HCT116 (cell line): ENCODE measurements at regions not wholly inside any gene's neighbourhood (a gene's known extent, or its start where the extent isn't known, plus 50 kb on each side); places are given as distances from the start of the nearest gene placed in this dataset.

ENCODE experiments used
- ATAC-seq: fragments of 200-7000 bp; cut with Tn5 transposase; 2 replicates; pipeline ENCODE4 v1.9.1; 2020; ENCODE audit warnings: mild to moderate bottlenecking, moderate library complexity
- BruUV-seq: library from RNA; stranded (reverse); fragments of 400-500 nt; replicated peaks from 2 replicates; lab custom pipeline; 2021; lab: Mats Ljungman, UMichigan
- CTCF ChIA-PET: fragments of 300-600 bp; sonication (Branson Sonifier 250); formaldehyde crosslinking; loops from one replicate; lab custom pipeline; 2021; ENCODE audit warnings: antibody characterized with exemption; lab: Charles Lee
- POLR2A ChIA-PET: fragments of 300-600, 350-600 bp; sonication (Branson Sonifier 250); formaldehyde crosslinking; loops from one replicate; lab custom pipeline; 2021; ENCODE audit warnings: antibody characterized with exemption; lab: Charles Lee
- RAD21 ChIA-PET, 2 experiments: fragments of 300-600 bp; sonication (Branson Sonifier 250); formaldehyde crosslinking; loops; one replicate each; lab custom pipeline; 2023; ENCODE audit warnings: low total read pairs in 2 of 2; ENCODE audit not compliant: uncharacterized antibody in 2 of 2, unreplicated experiment in 2 of 2, low non-redundant PET in 1 of 2; lab: Charles Lee
- DNase-seq: peaks from one replicate; pipeline ENCODE4 v3.0.0-alpha.2; 2010; ENCODE audit warnings: low read depth, low spot score
- H2AFZ ChIP-seq: fragments of 200-600 bp; shearing (Covaris generic), sonication (generic); 2 replicates; pipeline ENCODE4 v1.6.1; 2017; ENCODE audit warnings: low read depth, mixed run types, mixed read lengths, antibody characterized with exemption, low read length; ENCODE audit not compliant: poor library complexity, severe bottlenecking
- H3K27ac ChIP-seq: 2 replicates; pipeline ENCODE4 v1.5.1; 2012; ENCODE audit warnings: low read depth, low read length
- H3K27me3 ChIP-seq: fragments of 200-600 bp; sonication (generic); 2 replicates; pipeline ENCODE4 v1.6.1; 2016; ENCODE audit warnings: mixed run types, low read length, mixed read lengths; ENCODE audit not compliant: insufficient read depth
- H3K36me3 ChIP-seq, 2 experiments: fragments of 200-500 bp in 1 of 2; fragments of 200-600 bp in 1 of 2; sonication (Bioruptor generic) in 1 of 2; sonication (generic) in 1 of 2; 2 replicates each; pipeline versions ENCODE4 v1.5.1 to v1.6.1; 2014 to 2016; ENCODE audit warnings: low read length in 2 of 2, inconsistent platforms in 1 of 2, mixed read lengths in 1 of 2, mixed run types in 1 of 2; ENCODE audit not compliant: insufficient read depth in 2 of 2, control insufficient read depth in 1 of 2
- H3K4me1 ChIP-seq, 2 experiments: fragments of 200-600 bp in 1 of 2; sonication (generic) in 1 of 2; 2 replicates each; pipeline versions ENCODE4 v1.5.1 to v1.6.1; 2012 to 2017; ENCODE audit warnings: low read length in 2 of 2, inconsistent platforms in 1 of 2, mild to moderate bottlenecking in 1 of 2, mixed read lengths in 1 of 2, mixed run types in 1 of 2, moderate library complexity in 1 of 2; ENCODE audit not compliant: insufficient read depth in 2 of 2, control insufficient read depth in 1 of 2
- H3K4me2 ChIP-seq: fragments of 200-600 bp; sonication (generic); 2 replicates; pipeline ENCODE4 v1.6.1; 2017; ENCODE audit warnings: mixed run types, low read length, mixed read lengths
- H3K4me3 ChIP-seq, 2 experiments: fragments of 200-600 bp in 1 of 2; sonication (generic) in 1 of 2; replicated peaks in 1 of 2; 2 replicates each; pipeline ENCODE4 v1.5.1; 2011 to 2016; ENCODE audit warnings: low read length in 2 of 2, control low read depth in 1 of 2, low read depth in 1 of 2, mild to moderate bottlenecking in 1 of 2, mixed read lengths in 1 of 2, mixed run types in 1 of 2
- H3K79me2 ChIP-seq: fragments of 200-600 bp; sonication (generic); 2 replicates; pipeline ENCODE4 v1.6.1; 2017; ENCODE audit warnings: mild to moderate bottlenecking, mixed run types, low read length, moderate library complexity, mixed read lengths; ENCODE audit not compliant: insufficient read depth
- H3K9ac ChIP-seq: fragments of 200-600 bp; sonication (generic); 2 replicates; pipeline ENCODE4 v1.6.1; 2016; ENCODE audit warnings: low read length, mixed read lengths
- H3K9me2 ChIP-seq: fragments of 200-600 bp; sonication (generic), shearing (Covaris generic); 2 replicates; pipeline ENCODE4 v1.6.1; 2017; ENCODE audit warnings: mixed run types, mild to moderate bottlenecking, moderate library complexity; ENCODE audit not compliant: insufficient read depth
- H3K9me3 ChIP-seq, 2 experiments: fragments of 200-500 bp in 1 of 2; fragments of 200-600 bp in 1 of 2; sonication (Bioruptor generic) in 1 of 2; sonication (generic) in 1 of 2; 2 replicates each; pipeline ENCODE4 v1.6.1; 2014 to 2017; ENCODE audit warnings: low read length in 2 of 2, mixed read lengths in 2 of 2, inconsistent platforms in 1 of 2, low read depth in 1 of 2, mild to moderate bottlenecking in 1 of 2, mixed run types in 1 of 2, moderate library complexity in 1 of 2; ENCODE audit not compliant: control insufficient read depth in 1 of 2, insufficient read depth in 1 of 2
- H4K20me1 ChIP-seq: fragments of 200-600 bp; sonication (generic), shearing (Covaris generic); 2 replicates; pipeline ENCODE4 v1.6.1; 2017; ENCODE audit warnings: mixed run types, mild to moderate bottlenecking, moderate library complexity; ENCODE audit not compliant: insufficient read depth
- ATF3 ChIP-seq: IDR thresholded peaks from 2 replicates; pipeline ENCODE4 v1.6.1; 2012
- CBX3 ChIP-seq: IDR thresholded peaks from 2 replicates; pipeline ENCODE4 v1.6.1; 2012; ENCODE audit warnings: low read depth
- CEBPB ChIP-seq: IDR thresholded peaks from 2 replicates; pipeline ENCODE4 v1.6.1; 2012; ENCODE audit warnings: low read depth
- EGR1 ChIP-seq: IDR thresholded peaks from 2 replicates; pipeline ENCODE4 v1.6.1; 2012; ENCODE audit warnings: low read depth
- FOSL1 ChIP-seq: IDR thresholded peaks from 2 replicates; pipeline ENCODE4 v1.6.1; 2012; ENCODE audit warnings: low read depth
- MAX ChIP-seq: IDR thresholded peaks from 2 replicates; pipeline ENCODE4 v1.6.1; 2012
- POLR2A ChIP-seq: IDR thresholded peaks from 2 replicates; pipeline ENCODE4 v1.7.0; 2011; ENCODE audit warnings: borderline replicate concordance; ENCODE audit not compliant: insufficient read depth, insufficient read length; ENCODE audit errors: extremely low read depth
- SIN3A ChIP-seq: IDR thresholded peaks from 2 replicates; pipeline ENCODE4 v1.6.1; 2012; ENCODE audit warnings: low read depth
- ZFX ChIP-seq: fragments of 450-650 bp; IDR thresholded peaks from 2 replicates; pipeline ENCODE4 v1.6.1; 2017
- ZNF274 ChIP-seq: fragments of 200-500 bp; sonication (Bioruptor generic); IDR thresholded peaks from 2 replicates; pipeline ENCODE4 v1.6.1; 2014; ENCODE audit warnings: mild to moderate bottlenecking, low read depth, low read length, inconsistent platforms
- intact Hi-C: fragments of 100-400 bp; cut with micrococcal nuclease; formaldehyde crosslinking; loops from 2 replicates; pipeline ENCODE4 v1.10.0; 2022
- TF ChIP-seq, protein P1 (sequence below), 3 experiments: fragments of 200-600 bp in 1 of 3; sonication (generic) in 1 of 3; IDR thresholded peaks in 2 of 3; conservative IDR thresholded peaks in 1 of 3; 2 replicates each; pipeline ENCODE4 v1.5.1; 2012 to 2017; ENCODE audit warnings: low read depth in 2 of 3, low read length in 2 of 3, antibody characterized with exemption in 1 of 3, borderline replicate concordance in 1 of 3, control low read depth in 1 of 3, mild to moderate bottlenecking in 1 of 3, mixed read lengths in 1 of 3, mixed run types in 1 of 3, moderate library complexity in 1 of 3; ENCODE audit not compliant: insufficient read depth in 1 of 3

GRCh38 chr10:61840403-61840802 is 61.1 kb upstream of the ARID5B start:
- CTCF ChIA-PET, result no interaction called here
- intact Hi-C loops, result no loop called here
- DNase-seq (no peak), ATAC-seq (no peak)
- no TSS peak for BruUV-seq
- RAD21 ChIA-PET, result no interaction called here
- Histone ChIP-seq H3K36me3 (no peaks in the 10 kb centered on the region), H2AFZ (no peak overlapping the region), H3K4me1 (peaks cover 31 to 67% of the 10 kb centered on the region in 2 experiments), H3K4me2 (no peak overlapping the region), H3K4me3 (no peak overlapping the region), H4K20me1 (no peaks in the 10 kb centered on the region), H3K9me3 (no peaks in the 10 kb centered on the region), H3K27ac (no peak overlapping the region), H3K9ac (no peak overlapping the region), H3K79me2 (no peaks in the 10 kb centered on the region), H3K27me3 (no peaks in the 10 kb centered on the region), H3K9me2 (no peaks in the 10 kb centered on the region)
- no peak for TF ChIP-seq ZNF274
- no peak for TF ChIP-seq MAX
- no peak for TF ChIP-seq FOSL1
- TF ChIP-seq ZFX, result no peak
- no peak for TF ChIP-seq SIN3A
- no peak for TF ChIP-seq EGR1
- no peak for TF ChIP-seq POLR2A
- POLR2A ChIA-PET, result no interaction called here

GRCh38 chr10:61841338-61841875 is 60.1 kb upstream of the ARID5B start:
- Histone ChIP-seq H3K4me3 (no peak overlapping the region), H3K4me1 (peaks cover 25 to 57% of the 10 kb centered on the region in 2 experiments), H3K4me2 (no peak overlapping the region), H3K27ac (no peak overlapping the region), H4K20me1 (no peaks in the 10 kb centered on the region), H3K36me3 (no peaks in the 10 kb centered on the region), H2AFZ (peak overlapping the region; percentile 44), H3K9me2 (no peaks in the 10 kb centered on the region), H3K9ac (no peak overlapping the region), H3K9me3 (no peaks in the 10 kb centered on the region), H3K27me3 (no peaks in the 10 kb centered on the region), H3K79me2 (no peaks in the 10 kb centered on the region)
- POLR2A ChIA-PET, result no interaction called here
- ATAC-seq (no peak), DNase-seq (no peak)
- BruUV-seq, result no TSS peak
- intact Hi-C loops, result no loop called here
- RAD21 ChIA-PET, result no interaction called here
- TF ChIP-seq, protein P1, sequence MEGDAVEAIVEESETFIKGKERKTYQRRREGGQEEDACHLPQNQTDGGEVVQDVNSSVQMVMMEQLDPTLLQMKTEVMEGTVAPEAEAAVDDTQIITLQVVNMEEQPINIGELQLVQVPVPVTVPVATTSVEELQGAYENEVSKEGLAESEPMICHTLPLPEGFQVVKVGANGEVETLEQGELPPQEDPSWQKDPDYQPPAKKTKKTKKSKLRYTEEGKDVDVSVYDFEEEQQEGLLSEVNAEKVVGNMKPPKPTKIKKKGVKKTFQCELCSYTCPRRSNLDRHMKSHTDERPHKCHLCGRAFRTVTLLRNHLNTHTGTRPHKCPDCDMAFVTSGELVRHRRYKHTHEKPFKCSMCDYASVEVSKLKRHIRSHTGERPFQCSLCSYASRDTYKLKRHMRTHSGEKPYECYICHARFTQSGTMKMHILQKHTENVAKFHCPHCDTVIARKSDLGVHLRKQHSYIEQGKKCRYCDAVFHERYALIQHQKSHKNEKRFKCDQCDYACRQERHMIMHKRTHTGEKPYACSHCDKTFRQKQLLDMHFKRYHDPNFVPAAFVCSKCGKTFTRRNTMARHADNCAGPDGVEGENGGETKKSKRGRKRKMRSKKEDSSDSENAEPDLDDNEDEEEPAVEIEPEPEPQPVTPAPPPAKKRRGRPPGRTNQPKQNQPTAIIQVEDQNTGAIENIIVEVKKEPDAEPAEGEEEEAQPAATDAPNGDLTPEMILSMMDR (IDR thresholded peaks at IDR 0.05 in 2 of 3, conservative IDR thresholded peaks at IDR 0.05 in 1 of 3; ENCODE audit: borderline replicate concordance in 1 of 3, insufficient read depth in 1 of 3, low read depth in 2 of 3, low read length in 2 of 3), result no peak
- TF ChIP-seq ATF3 (no peak), CBX3 (no peak), SIN3A (no peak), CEBPB (no peak)
- CTCF ChIA-PET, result no interaction called here
